OCI-LY7 (cell line): ENCODE measurements at regions not wholly inside any gene's neighbourhood (a gene's known extent, or its start where the extent isn't known, plus 50 kb on each side); places are given as distances from the start of the nearest gene placed in this dataset.

Source experiments
- BruUV-seq: library from RNA; stranded (reverse); fragments of 400-500 nt; replicated peaks from 2 replicates; lab custom pipeline; 2021; lab: Mats Ljungman, UMichigan
- CTCF ChIA-PET: fragments of 300-600 bp; sonication (Branson Sonifier 250); formaldehyde crosslinking; loops from one replicate; lab custom pipeline; 2022; ENCODE audit warnings: antibody characterized with exemption; ENCODE audit not compliant: unreplicated experiment; lab: Charles Lee
- POLR2A ChIA-PET: fragments of 300-600 bp; sonication (Branson Sonifier 250); formaldehyde crosslinking; loops from one replicate; lab custom pipeline; 2022; ENCODE audit warnings: antibody characterized with exemption; lab: Charles Lee
- DNase-seq: peaks from one replicate; pipeline ENCODE4 v3.0.0-alpha.2; 2015; ENCODE audit warnings: low spot score
- H2AFZ ChIP-seq: fragments of 200-600 bp; sonication (generic), shearing (Covaris generic); 2 replicates; pipeline ENCODE4 v1.6.1; 2014; ENCODE audit warnings: mild to moderate bottlenecking, antibody characterized with exemption, low read length, moderate library complexity
- H3K27ac ChIP-seq: fragments of 200-600 bp; sonication (generic); 2 replicates; pipeline ENCODE4 v1.5.1; 2014; ENCODE audit warnings: mixed run types, low read depth, mild to moderate bottlenecking, moderate library complexity, low read length, inconsistent platforms; ENCODE audit not compliant: poor library complexity, severe bottlenecking
- H3K36me3 ChIP-seq: fragments of 200-600 bp; sonication (generic); 2 replicates; pipeline ENCODE4 v1.6.1; 2014; ENCODE audit warnings: mild to moderate bottlenecking, antibody characterized with exemption, low read length, moderate library complexity, mixed read lengths; ENCODE audit not compliant: insufficient read depth
- H3K4me1 ChIP-seq: fragments of 200-600 bp; sonication (generic); 2 replicates; pipeline ENCODE4 v1.5.1; 2014; ENCODE audit warnings: mild to moderate bottlenecking, low read length; ENCODE audit not compliant: insufficient read depth, poor library complexity, severe bottlenecking
- H3K4me2 ChIP-seq: fragments of 200-600 bp; sonication (generic); 2 replicates; pipeline ENCODE4 v1.6.1; 2014; ENCODE audit warnings: mild to moderate bottlenecking, low read length
- H3K4me3 ChIP-seq: fragments of 200-600 bp; sonication (generic); 2 replicates; pipeline ENCODE4 v1.5.1; 2014; ENCODE audit warnings: mild to moderate bottlenecking, low read depth, low read length; ENCODE audit not compliant: poor library complexity, severe bottlenecking
- H3K79me2 ChIP-seq: fragments of 200-600 bp; sonication (generic); 2 replicates; pipeline ENCODE4 v1.6.1; 2016; ENCODE audit warnings: low read depth, mild to moderate bottlenecking, low read length, moderate library complexity, mixed read lengths; ENCODE audit not compliant: insufficient read depth
- H3K9me2 ChIP-seq: fragments of 200-600 bp; sonication (generic); 2 replicates; pipeline ENCODE4 v1.6.1; 2016; ENCODE audit warnings: mild to moderate bottlenecking, low read length, mixed read lengths; ENCODE audit not compliant: insufficient read depth
- H3K9me3 ChIP-seq: fragments of 200-600 bp; sonication (generic); 2 replicates; pipeline ENCODE4 v1.6.1; 2014; ENCODE audit warnings: mild to moderate bottlenecking, mixed run types, low read length, mixed read lengths
- H4K20me1 ChIP-seq: fragments of 200-600 bp; sonication (generic); 2 replicates; pipeline ENCODE4 v1.6.1; 2014; ENCODE audit warnings: mild to moderate bottlenecking, antibody characterized with exemption, low read length, moderate library complexity, mixed read lengths; ENCODE audit not compliant: insufficient read depth
- CTCF ChIP-seq: fragments of 200-600 bp; sonication (generic); conservative IDR thresholded peaks from 2 replicates; pipeline ENCODE4 v1.5.1; 2014; ENCODE audit warnings: mild to moderate bottlenecking, antibody characterized with exemption, low read length, moderate library complexity, mixed read lengths
- EZH2phosphoT487 ChIP-seq: fragments of 200-600 bp; sonication (generic); IDR thresholded peaks from 2 replicates; pipeline ENCODE4 v1.6.1; 2018; ENCODE audit warnings: low read depth, borderline replicate concordance, mild to moderate bottlenecking, mixed run types, antibody characterized with exemption, low read length, moderate library complexity, mixed read lengths
- intact Hi-C: fragments of 100-400 bp; cut with micrococcal nuclease; formaldehyde crosslinking; loops from one replicate; pipeline ENCODE4 v1.10.0; 2022; ENCODE audit not compliant: unreplicated experiment

DNA sequence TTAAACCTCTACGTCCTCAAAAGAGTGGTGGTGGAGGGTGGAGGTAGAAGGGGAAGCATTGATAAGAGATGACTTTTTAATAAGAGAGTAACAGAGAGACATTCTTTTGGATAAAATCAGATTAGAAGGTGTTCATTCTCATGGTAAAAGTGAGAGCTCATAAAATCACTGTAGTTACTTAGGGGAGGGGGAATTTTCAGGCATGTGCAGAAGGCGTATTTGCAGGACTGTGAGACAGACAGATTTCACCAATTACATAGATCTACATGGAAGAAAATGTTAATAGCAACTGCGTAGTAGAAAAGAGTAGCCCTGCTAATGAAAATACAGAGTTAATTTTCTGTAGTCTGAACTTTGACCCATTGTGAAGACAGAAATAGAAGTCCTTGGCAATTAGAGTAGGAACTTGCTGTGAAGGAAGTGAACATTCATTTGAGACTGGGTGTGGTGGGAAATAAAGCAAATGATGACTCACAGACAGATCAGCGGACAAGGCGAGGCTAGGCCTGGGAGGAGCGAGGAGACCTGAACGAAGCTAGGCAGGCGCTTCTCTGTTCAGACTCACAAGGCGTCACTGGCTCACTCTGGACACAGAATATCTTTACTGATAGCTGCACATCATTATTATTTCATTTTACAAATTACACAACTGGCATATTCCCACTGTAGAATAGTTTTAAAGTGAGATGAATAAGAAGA is 57.2 kb upstream of the FAM9C start:
- no peak overlapping the region for H2AFZ ChIP-seq

GRCh38 chrX:13099121-13099520 is 54.7 kb upstream of the FAM9C start:
- POLR2A ChIA-PET: interaction anchor here (0.5 kb wide), 1 partner anchor 22 kb away, joined by 3 read pairs; no protein-coding TSS in a partner anchor
- H3K9me2 ChIP-seq: no peaks in the 10 kb centered on the region
- no peak overlapping the region for H3K27ac ChIP-seq
- no peak overlapping the region for H2AFZ ChIP-seq
- TF ChIP-seq EZH2phosphoT487 (no peak), CTCF (no peak)
- CTCF ChIA-PET: no interaction called here
- DNase-seq: no peak
- intact Hi-C loops: no loop called here
- BruUV-seq: no TSS peak
- H3K4me2 ChIP-seq: no peak overlapping the region
- H3K4me1 ChIP-seq: no peaks in the 10 kb centered on the region
- H3K79me2 ChIP-seq: no peaks in the 10 kb centered on the region
- H3K36me3 ChIP-seq: no peaks in the 10 kb centered on the region
- no peaks in the 10 kb centered on the region for H4K20me1 ChIP-seq
- no peak overlapping the region for H3K4me3 ChIP-seq
- H3K9me3 ChIP-seq: no peaks in the 10 kb centered on the region

More for the DNA sequence above, 57.2 kb upstream of the FAM9C start:
- CTCF ChIA-PET: no interaction called here
- H3K9me2 ChIP-seq: no peaks in the 10 kb centered on the region
- POLR2A ChIA-PET: no interaction called here
- intact Hi-C loops: no loop called here
- no peaks in the 10 kb centered on the region for H3K36me3 ChIP-seq
- no peaks in the 10 kb centered on the region for H4K20me1 ChIP-seq
- no peak overlapping the region for H3K4me2 ChIP-seq
- no TSS peak for BruUV-seq
- no peak for DNase-seq
- TF ChIP-seq CTCF (no peak), EZH2phosphoT487 (no peak)
- no peak overlapping the region for H3K4me3 ChIP-seq
- no peak overlapping the region for H3K27ac ChIP-seq
- H3K4me1 ChIP-seq: no peaks in the 10 kb centered on the region
- no peaks in the 10 kb centered on the region for H3K79me2 ChIP-seq
- H3K9me3 ChIP-seq: no peaks in the 10 kb centered on the region

- H3K27ac ChIP-seq: no peak overlapping the region
- ChIA-PET POLR2A (no interaction called here), CTCF (no interaction called here)
- intact Hi-C loops: no loop called here
- H3K4me3 ChIP-seq: no peak overlapping the region
- H3K9me2 ChIP-seq: no peaks in the 10 kb centered on the region
- no peaks in the 10 kb centered on the region; the same call in 1 of the 2 replicates for H3K36me3 ChIP-seq
- no peak for DNase-seq
- no TSS peak for BruUV-seq
- TF ChIP-seq EZH2phosphoT487: no peak
- TF ChIP-seq CTCF: no peak
- H3K4me2 ChIP-seq: no peak overlapping the region
- no peaks in the 10 kb centered on the region for H3K79me2 ChIP-seq
- H2AFZ ChIP-seq: no peak overlapping the region
- H4K20me1 ChIP-seq: no peaks in the 10 kb centered on the region
- H3K9me3 ChIP-seq: no peaks in the 10 kb centered on the region
- peaks cover 13% of the 10 kb centered on the region for H3K4me1 ChIP-seq
Measured at GRCh38 chrX:13096728-13097127, 52.3 kb upstream of the FAM9C start.
